Colonic mucosa (tissue), 4 donors: ENCODE measurements at regions not wholly inside any gene's neighbourhood (a gene's known extent, or its start where the extent isn't known, plus 50 kb on each side); places are given as distances from the start of the nearest gene placed in this dataset.

Experiments
- DNase-seq: peaks from one replicate; pipeline ENCODE4 v3.0.0-alpha.2; 2020
- H3K27ac ChIP-seq: fragments of 200-600 bp; one replicate; pipeline ENCODE4 v1.8.0; 2021
- H3K27me3 ChIP-seq: fragments of 200-600 bp; one replicate; pipeline ENCODE4 v1.8.0; 2021
- H3K36me3 ChIP-seq: fragments of 200-600 bp; one replicate; pipeline ENCODE4 v1.8.0; 2021
- H3K4me1 ChIP-seq: fragments of 200-600 bp; one replicate; pipeline ENCODE4 v1.8.0; 2021; ENCODE audit warnings: mild to moderate bottlenecking
- H3K4me3 ChIP-seq: fragments of 200-600 bp; one replicate; pipeline ENCODE4 v1.8.0; 2021
- H3K9ac ChIP-seq, 2 donors: one replicate each; pipeline ENCODE4 v1.7.0; 2013; ENCODE audit warnings: control low read depth in 2 of 2, low read depth in 2 of 2, low read length in 2 of 2
- H3K9me3 ChIP-seq: fragments of 200-600 bp; one replicate; pipeline ENCODE4 v1.8.0; 2021
- CTCF ChIP-seq: fragments of 200-600 bp; IDR thresholded peaks from one replicate; pipeline ENCODE4 v1.8.0; 2022; ENCODE audit warnings: antibody characterized with exemption, mild to moderate bottlenecking
- intact Hi-C: fragments of 100-400 bp; cut with DNase I; formaldehyde crosslinking; loops from one replicate; pipeline ENCODE4 v1.14.1; 2022
- donor health status: healthy.
- donor health status: DM: no; HTN: no; CAD: no.
- donor health status: DM: no; HTN: no; CAD: no.

- no peak for TF ChIP-seq CTCF
- H3K27me3 ChIP-seq = no peaks in the 10 kb centered on the region
- DNase-seq = no peak
- no peaks in the 10 kb centered on the region for H3K9me3 ChIP-seq
- no peaks in the 10 kb centered on the region for H3K36me3 ChIP-seq
- no peaks in the 10 kb centered on the region for H3K4me1 ChIP-seq
- intact Hi-C loops = no loop called here
- H3K4me3 ChIP-seq = no peak overlapping the region
- no peak overlapping the region for H3K9ac ChIP-seq
- H3K27ac ChIP-seq = no peak overlapping the region
These were observed 117.4 kb upstream of the PROKR2 start for GRCh38 chr20:5434116-5434515.

DNA sequence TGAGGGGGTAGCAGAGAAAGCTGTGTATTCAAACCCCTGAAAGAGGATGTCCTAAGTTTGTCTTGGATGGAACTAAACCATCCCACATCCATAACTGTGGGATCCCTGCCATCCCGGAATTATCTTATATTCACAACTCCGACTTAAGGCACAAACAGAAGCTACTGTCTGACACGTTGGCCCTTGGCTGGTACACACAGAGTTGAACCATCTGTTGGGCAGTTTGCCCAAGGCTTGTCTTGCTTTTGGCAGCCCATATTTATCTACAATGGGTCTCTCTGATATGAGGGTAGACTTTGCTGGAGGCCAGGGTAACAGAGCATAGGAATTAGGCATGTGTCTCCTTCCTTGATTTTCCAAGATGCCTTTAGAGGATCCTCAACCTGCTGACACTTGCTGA is 116.6 kb upstream of the PROKR2 start:
- Histone ChIP-seq H3K36me3 (no peaks in the 10 kb centered on the region), H3K27me3 (no peaks in the 10 kb centered on the region), H3K4me1 (no peaks in the 10 kb centered on the region), H3K9me3 (no peaks in the 10 kb centered on the region), H3K9ac (no peak overlapping the region), H3K4me3 (no peak overlapping the region), H3K27ac (no peak overlapping the region)
- no peak for DNase-seq
- no peak for TF ChIP-seq CTCF
- intact Hi-C loops = no loop called here

- Histone ChIP-seq H3K27ac (no peak overlapping the region), H3K27me3 (no peaks in the 10 kb centered on the region), H3K9me3 (no peaks in the 10 kb centered on the region), H3K4me1 (no peaks in the 10 kb centered on the region), H3K9ac (no peak overlapping the region), H3K4me3 (no peak overlapping the region), H3K36me3 (no peaks in the 10 kb centered on the region)
- intact Hi-C loops = no loop called here
- DNase-seq = no peak
- TF ChIP-seq CTCF = no peak
These were observed 115.3 kb upstream of the PROKR2 start for GRCh38 chr20:5432030-5432429.

DNA sequence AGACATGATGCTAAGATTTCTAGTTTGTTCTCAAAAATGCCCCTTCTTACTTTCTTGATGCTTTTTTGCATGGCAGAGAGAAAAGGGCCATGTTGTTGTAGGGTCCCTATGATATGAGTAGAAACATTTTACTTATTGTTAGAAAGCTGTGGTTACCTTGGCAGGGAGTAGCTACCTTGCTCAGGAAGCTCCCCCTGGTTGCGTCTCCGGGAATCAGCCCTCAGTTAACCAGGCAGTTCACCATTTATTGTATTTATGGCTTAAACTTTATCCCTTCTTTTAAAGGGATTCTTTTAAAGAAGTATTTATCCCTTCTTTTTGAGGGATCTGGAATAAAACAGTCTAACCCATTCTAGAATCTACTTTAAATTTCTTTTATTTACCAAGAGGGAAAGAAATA is 113.9 kb upstream of the PROKR2 start:
- no peaks in the 10 kb centered on the region for H3K4me1 ChIP-seq
- DNase-seq = no peak
- intact Hi-C loops = no loop called here
- H3K27me3 ChIP-seq = no peaks in the 10 kb centered on the region
- H3K9ac ChIP-seq = no peak overlapping the region
- no peak overlapping the region for H3K27ac ChIP-seq
- no peaks in the 10 kb centered on the region for H3K9me3 ChIP-seq
- no peaks in the 10 kb centered on the region for H3K36me3 ChIP-seq
- TF ChIP-seq CTCF = no peak
- H3K4me3 ChIP-seq = no peak overlapping the region

GRCh38 chr20:5426026-5426425 is 109.3 kb upstream of the PROKR2 start:
- Histone ChIP-seq H3K27ac (no peak overlapping the region), H3K4me1 (no peaks in the 10 kb centered on the region), H3K9me3 (no peaks in the 10 kb centered on the region), H3K36me3 (no peaks in the 10 kb centered on the region), H3K9ac (no peak overlapping the region), H3K4me3 (no peak overlapping the region), H3K27me3 (no peaks in the 10 kb centered on the region)
- no peak for TF ChIP-seq CTCF
- no peak for DNase-seq
- intact Hi-C loops = no loop called here

- intact Hi-C loops = no loop called here
- H3K9me3 ChIP-seq = no peaks in the 10 kb centered on the region
- no peaks in the 10 kb centered on the region for H3K36me3 ChIP-seq
- no peaks in the 10 kb centered on the region for H3K4me1 ChIP-seq
- H3K27ac ChIP-seq = no peak overlapping the region
- H3K27me3 ChIP-seq = no peaks in the 10 kb centered on the region
- no peak overlapping the region for H3K9ac ChIP-seq
- no peak for DNase-seq
- no peak for TF ChIP-seq CTCF
- no peak overlapping the region for H3K4me3 ChIP-seq
These were observed 99.3 kb upstream of the PROKR2 start for GRCh38 chr20:5416086-5416485.
